ENCODE measurements at regions not wholly inside any gene's neighbourhood (a gene's known extent, or its start where the extent isn't known, plus 50 kb on each side); places are given as distances from the start of the nearest gene placed in this dataset.

- ATAC-seq (ENCODE audit: insufficient read depth, low read depth) = no peak
- H3K4me3 ChIP-seq (ENCODE audit: low read depth in 1 of 2, low read length in 2 of 2) = no peak overlapping the region
- no peaks in the 10 kb centered on the region for H3K9me3 ChIP-seq (ENCODE audit: insufficient read depth, low read length, severe bottlenecking)
- no peak overlapping the region for H3K4me2 ChIP-seq (ENCODE audit: insufficient read depth, low read length)
- peaks cover 6% of the 10 kb centered on the region for H3K4me1 ChIP-seq (ENCODE audit: insufficient read depth, low read length)
- no peak overlapping the region for H3K9ac ChIP-seq (ENCODE audit: low read depth, low read length)
- TF ChIP-seq EZH2 (IDR thresholded peaks at IDR 0.05; ENCODE audit: borderline replicate concordance, low read depth, low read length, severe bottlenecking) (no peak), CTCF (IDR thresholded peaks at IDR 0.05; ENCODE audit: borderline replicate concordance, extremely low read depth, low read length, poor library complexity, severe bottlenecking) (no peak)
- no peak for DNase-seq
- H3K27ac ChIP-seq (ENCODE audit: low read length) = no peak overlapping the region
- H2AFZ ChIP-seq (ENCODE audit: low read depth, low read length) = no peak overlapping the region
- H3K27me3 ChIP-seq (ENCODE audit: insufficient read depth, low read length, poor library complexity) = no peaks in the 10 kb centered on the region
- H4K20me1 ChIP-seq (ENCODE audit: insufficient read depth, low read length) = no peaks in the 10 kb centered on the region
- H3K36me3 ChIP-seq (ENCODE audit: insufficient read depth, low read length) = no peaks in the 10 kb centered on the region
- H3K79me2 ChIP-seq (ENCODE audit: insufficient read depth, low read length) = no peaks in the 10 kb centered on the region
These were observed 137.2 kb upstream of the CXCR4 start for GRCh38 chr2:136255127-136255526.

- Histone ChIP-seq H3K4me2 (ENCODE audit: insufficient read depth, low read length) (no peak overlapping the region), H3K9me3 (ENCODE audit: insufficient read depth, low read length, severe bottlenecking) (no peaks in the 10 kb centered on the region), H4K20me1 (ENCODE audit: insufficient read depth, low read length) (no peaks in the 10 kb centered on the region), H2AFZ (ENCODE audit: low read depth, low read length) (no peak overlapping the region), H3K27ac (ENCODE audit: low read length) (no peak overlapping the region), H3K36me3 (ENCODE audit: insufficient read depth, low read length) (no peaks in the 10 kb centered on the region), H3K79me2 (ENCODE audit: insufficient read depth, low read length) (no peaks in the 10 kb centered on the region), H3K4me1 (ENCODE audit: insufficient read depth, low read length) (peaks cover 6% of the 10 kb centered on the region), H3K9ac (ENCODE audit: low read depth, low read length) (no peak overlapping the region), H3K4me3 (ENCODE audit: low read depth in 1 of 2, low read length in 2 of 2) (no peak overlapping the region), H3K27me3 (ENCODE audit: insufficient read depth, low read length, poor library complexity) (no peaks in the 10 kb centered on the region)
- TF ChIP-seq EZH2 (IDR thresholded peaks at IDR 0.05; ENCODE audit: borderline replicate concordance, low read depth, low read length, severe bottlenecking) (no peak), CTCF (IDR thresholded peaks at IDR 0.05; ENCODE audit: borderline replicate concordance, extremely low read depth, low read length, poor library complexity, severe bottlenecking) (no peak)
- DNase-seq = no peak
- no peak for ATAC-seq (ENCODE audit: insufficient read depth, low read depth)
These were observed 136.7 kb upstream of the CXCR4 start for GRCh38 chr2:136254681-136255080.

- no peak for DNase-seq
- H3K4me2 ChIP-seq (ENCODE audit: insufficient read depth, low read length) = no peak overlapping the region
- no peak overlapping the region for H3K9ac ChIP-seq (ENCODE audit: low read depth, low read length)
- H3K4me1 ChIP-seq (ENCODE audit: insufficient read depth, low read length) = peaks cover 6% of the 10 kb centered on the region
- H3K27me3 ChIP-seq (ENCODE audit: insufficient read depth, low read length, poor library complexity) = no peaks in the 10 kb centered on the region
- H3K9me3 ChIP-seq (ENCODE audit: insufficient read depth, low read length, severe bottlenecking) = no peaks in the 10 kb centered on the region
- H3K27ac ChIP-seq (ENCODE audit: low read length) = no peak overlapping the region
- H3K36me3 ChIP-seq (ENCODE audit: insufficient read depth, low read length) = no peaks in the 10 kb centered on the region
- no peaks in the 10 kb centered on the region for H3K79me2 ChIP-seq (ENCODE audit: insufficient read depth, low read length)
- no peak overlapping the region for H2AFZ ChIP-seq (ENCODE audit: low read depth, low read length)
- H4K20me1 ChIP-seq (ENCODE audit: insufficient read depth, low read length) = no peaks in the 10 kb centered on the region
- no peak for ATAC-seq (ENCODE audit: insufficient read depth, low read depth)
- no peak for TF ChIP-seq CTCF (IDR thresholded peaks at IDR 0.05; ENCODE audit: borderline replicate concordance, extremely low read depth, low read length, poor library complexity, severe bottlenecking)
- TF ChIP-seq EZH2 (IDR thresholded peaks at IDR 0.05; ENCODE audit: borderline replicate concordance, low read depth, low read length, severe bottlenecking) = no peak
- no peak overlapping the region for H3K4me3 ChIP-seq (ENCODE audit: low read depth in 1 of 2, low read length in 2 of 2)
These were observed 135.5 kb upstream of the CXCR4 start for GRCh38 chr2:136253288-136254004.

Data from DND-41 (cell line).